ENCODE measurements at regions not wholly inside any gene's neighbourhood (a gene's known extent, or its start where the extent isn't known, plus 50 kb on each side); places are given as distances from the start of the nearest gene placed in this dataset.
"Not testable (repeated sequence)": the region's sequence is repeated elsewhere in the genome, so short reads cannot be mapped to it uniquely, and the experiment has no call there.

DNA sequence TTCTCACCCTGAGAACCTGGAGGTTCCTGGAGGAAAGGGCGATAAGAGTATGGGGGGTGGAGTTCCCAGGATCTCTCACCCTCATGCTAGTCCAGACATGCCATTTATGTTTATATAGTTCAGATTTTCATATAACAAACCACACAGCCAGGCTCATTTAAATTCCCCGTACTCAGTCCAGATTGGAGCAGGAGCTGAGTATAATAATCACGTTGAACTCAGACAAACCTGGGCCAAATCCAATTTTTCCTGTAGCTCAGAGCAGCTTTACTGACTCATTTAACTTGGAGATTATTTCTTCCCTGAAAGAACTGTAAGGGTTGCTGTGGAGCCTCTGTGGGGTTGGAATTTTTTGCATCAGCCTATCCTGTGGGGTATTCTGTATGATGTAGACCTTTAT lies 660.8 kb downstream of the TMEM121 start:
- DNase-seq: no peak

GRCh38 chr14:106192701-106193100 lies 666.3 kb downstream of the TMEM121 start:
- not testable (repeated sequence) for DNase-seq

DNA sequence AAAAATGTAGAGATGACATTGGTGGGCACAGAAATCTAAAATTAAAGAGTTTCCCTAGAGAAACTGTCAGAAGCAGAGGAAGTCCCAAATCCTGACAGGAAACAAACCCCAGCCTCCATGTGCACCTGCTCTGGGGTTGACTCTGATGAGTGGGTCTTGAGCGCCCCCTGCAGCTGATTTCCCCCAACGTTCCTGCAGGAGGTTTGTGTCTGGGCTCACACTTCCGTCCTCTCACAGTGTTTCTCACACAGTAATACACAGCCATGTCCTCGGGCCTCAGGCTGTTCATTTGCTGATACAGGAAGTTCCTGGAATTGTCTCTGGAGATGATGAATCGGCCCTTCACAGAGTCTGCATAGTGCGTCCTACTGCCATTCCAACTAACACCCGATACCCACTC lies 670.1 kb downstream of the TMEM121 start:
- not testable (repeated sequence) for DNase-seq

DNA sequence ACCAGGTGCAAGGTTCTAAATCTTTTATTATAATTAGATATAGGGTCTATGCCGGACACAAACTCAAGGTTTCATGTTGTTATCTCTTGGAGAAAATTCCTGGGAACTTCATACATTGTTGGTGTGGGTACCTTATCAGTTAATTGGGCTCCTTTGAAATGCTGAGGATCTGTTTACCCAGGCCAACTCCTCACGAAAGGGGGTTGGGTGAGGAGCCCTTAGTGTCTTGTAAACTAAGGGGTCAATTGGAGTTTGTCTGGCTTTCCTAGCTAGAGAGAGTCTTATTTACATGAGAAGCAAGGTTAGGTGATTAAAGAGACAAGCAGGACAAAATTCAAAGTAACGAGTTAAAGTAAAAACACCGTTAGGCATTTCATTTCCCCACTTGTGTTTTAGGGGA lies 670.9 kb downstream of the TMEM121 start:
- not testable (repeated sequence) for DNase-seq

GRCh38 chr14:106199097-106199496 lies 672.7 kb downstream of the TMEM121 start:
- DNase-seq: no peak

- DNase-seq: no peak
Observed at GRCh38 chr14:106200541-106201315, 674.3 kb downstream of the TMEM121 start.

GRCh38 chr14:106201376-106201775 lies 675.0 kb downstream of the TMEM121 start:
- no peak for DNase-seq

DNA sequence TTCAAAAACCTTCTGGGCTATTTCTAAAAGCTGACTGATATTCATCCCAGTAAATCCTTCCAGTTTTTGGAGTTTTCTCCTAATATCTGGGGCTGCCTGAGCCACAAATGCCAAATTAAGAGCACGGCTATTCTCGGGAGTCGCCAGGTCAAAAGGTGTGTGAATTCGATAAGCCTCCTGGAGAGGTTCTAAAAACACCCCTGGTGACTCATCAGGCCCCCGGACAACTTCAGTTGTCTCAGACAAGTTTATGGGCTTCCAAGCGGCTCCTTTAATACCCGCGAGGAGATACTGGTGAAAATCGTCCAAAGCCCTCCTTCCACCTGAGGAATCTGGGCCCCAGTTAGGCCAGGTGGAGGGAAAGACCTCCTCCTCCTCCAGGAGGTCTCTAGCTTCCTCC lies 677.1 kb downstream of the TMEM121 start:
- no peak for DNase-seq

GRCh38 chr14:106204063-106204462 lies 677.7 kb downstream of the TMEM121 start:
- DNase-seq: no peak

GRCh38 chr14:106207316-106207715 lies 680.9 kb downstream of the TMEM121 start:
- no peak for DNase-seq

- no peak for DNase-seq
Observed at GRCh38 chr14:106208794-106209193, 682.4 kb downstream of the TMEM121 start.

GRCh38 chr14:106209755-106210154 lies 683.4 kb downstream of the TMEM121 start:
- no peak for DNase-seq

- DNase-seq: no peak
Observed at GRCh38 chr14:106210650-106211049, 684.3 kb downstream of the TMEM121 start.

- DNase-seq: no peak
Observed at GRCh38 chr14:106211334-106211900, 685.0 kb downstream of the TMEM121 start.

GRCh38 chr14:106215229-106215628 lies 688.8 kb downstream of the TMEM121 start:
- no peak for DNase-seq

DNA sequence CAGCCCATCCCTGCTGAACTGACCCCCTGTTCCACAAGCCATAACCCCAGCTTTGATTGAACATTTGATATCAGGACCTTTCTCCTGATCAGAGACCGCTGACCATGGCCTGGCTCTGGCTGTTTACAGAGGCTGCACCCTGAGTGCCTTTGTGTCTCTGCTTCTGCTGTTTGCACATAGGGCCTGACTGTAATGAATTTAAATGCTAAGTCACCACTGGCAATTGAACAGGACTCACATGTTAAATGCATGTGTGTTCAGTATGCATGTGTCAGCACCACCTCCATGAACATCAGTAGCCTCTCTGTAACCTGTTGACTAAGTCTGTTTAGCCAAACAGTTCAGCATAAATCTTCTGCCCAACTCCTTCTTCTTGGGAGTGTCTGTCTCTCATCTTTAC lies 690.3 kb downstream of the TMEM121 start:
- no peak for DNase-seq

DNA sequence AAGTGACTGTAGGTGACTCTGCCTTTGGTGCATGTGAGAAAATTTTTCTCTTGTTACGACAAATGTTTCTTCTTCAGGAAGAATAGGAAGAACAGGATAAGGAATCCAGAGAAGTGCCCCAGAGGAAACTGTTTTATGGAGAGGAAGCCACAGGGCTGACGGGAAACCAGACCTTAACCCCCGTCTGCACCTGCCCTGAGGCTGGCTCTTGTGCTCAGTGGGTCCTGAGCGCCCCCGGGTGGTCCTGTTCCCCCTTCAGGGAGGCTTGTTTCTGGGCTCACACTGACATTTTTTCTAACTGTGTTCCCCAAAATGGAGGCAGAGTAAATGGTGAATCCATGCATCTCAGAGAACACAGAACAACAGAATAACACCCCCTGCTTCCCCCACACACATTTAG lies 691.8 kb downstream of the TMEM121 start:
- no peak for DNase-seq

GRCh38 chr14:106222311-106222710 lies 695.9 kb downstream of the TMEM121 start:
- no peak for DNase-seq

GRCh38 chr14:106222731-106223130 lies 696.3 kb downstream of the TMEM121 start:
- DNase-seq: no peak

- no peak for DNase-seq
Observed at GRCh38 chr14:106227793-106228192, 701.4 kb downstream of the TMEM121 start.

DNA sequence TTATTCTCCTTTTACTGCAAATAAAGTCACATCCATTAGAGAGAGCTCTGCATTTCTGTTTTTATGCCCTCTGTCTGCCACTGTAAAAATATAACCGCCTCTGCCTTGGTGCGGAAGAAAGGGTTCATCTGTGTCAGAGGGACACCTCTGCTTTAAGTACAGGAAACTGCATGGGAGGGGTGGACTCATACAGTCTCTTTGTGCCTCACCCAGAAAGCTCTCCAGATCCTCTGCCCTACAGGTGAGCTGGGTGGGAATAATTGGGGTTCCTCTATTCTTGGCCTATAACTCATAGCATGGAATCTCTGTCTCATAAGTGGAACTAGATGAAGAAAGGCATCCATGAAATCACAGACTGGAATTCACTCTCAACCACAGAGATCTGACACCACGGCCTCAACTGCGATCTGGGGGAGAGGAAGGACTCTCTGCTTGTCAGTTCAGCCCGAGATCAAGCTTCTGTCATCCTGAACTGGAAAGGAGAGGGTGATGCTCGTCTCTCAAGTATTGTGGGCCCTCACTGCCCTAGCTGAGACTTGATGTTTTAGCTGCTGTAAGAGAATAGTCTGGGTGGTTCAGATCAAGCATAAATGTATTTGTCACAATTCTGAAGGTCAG lies 702.3 kb downstream of the TMEM121 start:
- no peak for DNase-seq

DNA sequence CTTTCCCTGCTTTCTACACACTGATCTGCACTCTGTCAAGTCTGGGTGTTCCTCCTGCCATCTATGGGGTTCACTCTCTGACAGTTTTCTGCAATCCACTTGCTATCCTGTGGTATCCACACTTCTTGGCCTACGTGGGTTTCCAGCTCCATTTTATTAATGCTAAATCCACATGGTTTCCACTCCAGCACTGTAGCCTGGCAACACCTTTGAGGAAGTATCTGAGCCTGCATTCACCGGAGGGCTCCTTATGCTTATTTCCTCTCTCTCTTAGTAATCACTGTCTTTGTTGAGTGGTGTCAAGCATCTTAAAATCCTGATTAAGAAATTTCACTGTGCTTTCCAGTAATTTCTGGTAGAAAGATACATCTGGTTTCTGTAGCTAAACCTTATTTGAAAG lies 703.7 kb downstream of the TMEM121 start:
- DNase-seq: no peak

DNA sequence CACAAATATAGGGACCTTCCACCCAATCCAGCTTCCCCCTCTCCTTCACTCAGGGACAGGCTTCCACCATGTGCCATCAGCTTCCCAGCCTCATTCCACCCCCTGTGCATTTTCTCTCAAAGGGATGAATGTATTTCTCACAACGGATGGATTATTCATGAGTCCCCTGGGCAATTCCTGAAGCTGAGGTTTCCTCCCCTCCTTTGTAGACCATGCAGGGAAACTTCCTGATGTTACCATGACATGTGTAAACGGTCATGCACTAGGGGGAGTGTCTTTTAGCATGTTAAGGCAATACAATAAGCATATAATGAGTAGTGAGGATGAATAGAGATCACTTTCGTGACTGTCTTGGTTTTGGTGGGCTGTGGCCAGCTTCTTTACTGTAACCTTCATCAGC lies 706.8 kb downstream of the TMEM121 start:
- DNase-seq: not testable (repeated sequence)

- DNase-seq: not testable (repeated sequence)
Observed at GRCh38 chr14:106234525-106235254, 708.3 kb downstream of the TMEM121 start.

Measured in GOT3 (cell line).